ENCODE measurements at regions not wholly inside any gene's neighbourhood (a gene's known extent, or its start where the extent isn't known, plus 50 kb on each side); places are given as distances from the start of the nearest gene placed in this dataset.

DNA sequence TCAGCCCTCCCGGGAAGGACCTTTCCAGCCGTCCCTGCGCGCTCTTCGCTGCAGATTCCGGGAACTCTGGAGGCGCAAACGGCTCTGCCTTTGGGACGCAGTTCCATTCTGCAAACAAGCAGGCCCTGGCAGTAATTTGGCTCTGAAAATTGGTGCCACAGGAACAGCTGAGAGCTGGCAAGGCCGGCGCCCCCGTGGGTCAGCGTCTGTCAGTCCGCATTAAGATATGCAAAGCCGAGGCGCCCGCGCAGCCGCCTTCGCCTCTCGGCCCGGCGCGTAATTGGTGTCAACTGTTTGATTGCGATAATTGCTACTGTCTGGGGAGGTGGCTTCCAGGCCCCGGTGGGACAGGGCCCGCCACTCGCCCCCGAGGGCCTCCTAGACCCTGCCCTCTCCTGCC is 73.6 kb downstream of the NCR2 start:
- H3K27ac ChIP-seq: no peak overlapping the region
- intact Hi-C loops (cut with DNase I): no loop called here
- H3K4me1 ChIP-seq (replicated peaks): no peaks in the 10 kb centered on the region
- no peaks in the 10 kb centered on the region for H3K36me3 ChIP-seq
- no peaks in the 10 kb centered on the region for H3K9me3 ChIP-seq
- no peaks in the 10 kb centered on the region for H3K27me3 ChIP-seq (replicated peaks; ENCODE audit: insufficient read depth)
- 86% methylated on average over 28 of the region's 29 CpGs for WGBS
- no peak for DNase-seq (ENCODE audit: low spot score)
- no peak overlapping the region for H3K4me3 ChIP-seq
- TF ChIP-seq POLR2AphosphoS5 (IDR thresholded peaks at IDR 0.05) (no peak), CTCF (IDR thresholded peaks at IDR 0.05) (no peak), POLR2A (IDR thresholded peaks at IDR 0.05) (no peak)

- WGBS: 78% methylated on average over 5 of the region's 5 CpGs
- intact Hi-C loops (cut with DNase I): no loop called here
- no peak overlapping the region for H3K4me3 ChIP-seq
These were observed 74.1 kb downstream of the NCR2 start for GRCh38 chr6:41409489-41409888.

DNA sequence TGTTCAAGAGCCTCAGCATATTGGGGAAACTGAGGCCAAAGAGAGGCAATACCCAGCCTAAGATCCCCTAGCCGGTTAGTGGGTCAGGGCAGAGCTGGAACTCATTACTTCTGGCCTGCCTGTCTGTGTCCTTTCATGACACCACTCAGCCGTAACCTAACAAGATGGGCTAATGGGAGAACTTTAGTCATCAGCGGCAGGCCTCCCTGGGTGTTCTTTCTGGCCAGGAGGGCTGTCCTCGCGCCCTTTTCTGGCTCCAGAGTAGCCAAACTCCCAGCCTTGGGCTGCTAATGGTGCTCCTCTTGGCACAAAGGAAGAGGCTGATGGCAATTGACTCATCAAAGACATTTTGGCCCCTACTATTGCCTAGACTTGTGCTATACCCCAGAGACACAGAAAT is 76.6 kb downstream of the NCR2 start:
- intact Hi-C loops (cut with DNase I): no loop called here
- Histone ChIP-seq H3K4me1 (replicated peaks) (no peaks in the 10 kb centered on the region), H3K4me3 (no peak overlapping the region), H3K27ac (no peak overlapping the region), H3K27me3 (replicated peaks; ENCODE audit: insufficient read depth) (no peaks in the 10 kb centered on the region), H3K36me3 (no peaks in the 10 kb centered on the region), H3K9me3 (no peaks in the 10 kb centered on the region)
- DNase-seq (ENCODE audit: low spot score): no peak
- TF ChIP-seq POLR2A (IDR thresholded peaks at IDR 0.05) (no peak), POLR2AphosphoS5 (IDR thresholded peaks at IDR 0.05) (no peak), CTCF (IDR thresholded peaks at IDR 0.05) (no peak)
- 92% methylated on average over 5 of the region's 5 CpGs for WGBS

More at GRCh38 chr6:41409489-41409888, 74.1 kb downstream of the NCR2 start:
- H3K27ac ChIP-seq: no peak overlapping the region
- no peaks in the 10 kb centered on the region for H3K27me3 ChIP-seq (replicated peaks; ENCODE audit: insufficient read depth)
- TF ChIP-seq CTCF (IDR thresholded peaks at IDR 0.05) (no peak), POLR2A (IDR thresholded peaks at IDR 0.05) (no peak), POLR2AphosphoS5 (IDR thresholded peaks at IDR 0.05) (no peak)
- no peaks in the 10 kb centered on the region for H3K36me3 ChIP-seq
- DNase-seq (ENCODE audit: low spot score): no peak
- H3K4me1 ChIP-seq (replicated peaks): no peaks in the 10 kb centered on the region
- no peaks in the 10 kb centered on the region for H3K9me3 ChIP-seq

DNA sequence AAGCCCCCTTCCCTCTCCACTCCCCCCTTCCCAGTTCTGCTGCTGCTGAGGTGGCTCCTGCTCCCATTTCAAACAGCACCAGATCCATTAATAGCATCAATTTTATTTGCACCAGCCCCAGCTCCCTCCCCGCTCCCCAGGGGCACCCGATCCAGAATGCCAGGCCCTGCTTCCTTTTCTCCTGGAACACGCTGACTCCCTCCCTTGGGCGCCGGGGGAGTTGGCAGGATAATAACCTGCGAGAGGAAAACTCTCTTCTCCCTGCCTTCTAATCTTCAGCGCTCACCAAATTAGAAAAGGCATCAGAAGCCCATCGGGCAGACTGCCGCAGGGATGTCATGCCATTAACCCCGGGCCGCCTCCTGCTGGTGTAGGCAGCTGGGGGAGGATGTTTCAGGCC is 77.8 kb downstream of the NCR2 start:
- intact Hi-C loops (cut with DNase I): no loop called here
- no peak overlapping the region for H3K4me3 ChIP-seq
- TF ChIP-seq POLR2A (IDR thresholded peaks at IDR 0.05) (no peak), POLR2AphosphoS5 (IDR thresholded peaks at IDR 0.05) (no peak), CTCF (IDR thresholded peaks at IDR 0.05) (no peak)
- WGBS: 66% methylated on average over 11 of the region's 11 CpGs
- H3K27me3 ChIP-seq (replicated peaks; ENCODE audit: insufficient read depth): no peaks in the 10 kb centered on the region
- no peaks in the 10 kb centered on the region for H3K36me3 ChIP-seq
- no peak overlapping the region for H3K27ac ChIP-seq
- H3K4me1 ChIP-seq (replicated peaks): no peaks in the 10 kb centered on the region
- no peak for DNase-seq (ENCODE audit: low spot score)
- no peaks in the 10 kb centered on the region for H3K9me3 ChIP-seq

- no peak for TF ChIP-seq POLR2AphosphoS5 (IDR thresholded peaks at IDR 0.05)
- no peak for TF ChIP-seq POLR2A (IDR thresholded peaks at IDR 0.05)
- no peak for TF ChIP-seq CTCF (IDR thresholded peaks at IDR 0.05)
- Histone ChIP-seq H3K27ac (no peak overlapping the region), H3K4me1 (replicated peaks) (no peaks in the 10 kb centered on the region), H3K4me3 (no peak overlapping the region), H3K9me3 (no peaks in the 10 kb centered on the region), H3K27me3 (replicated peaks; ENCODE audit: insufficient read depth) (no peaks in the 10 kb centered on the region), H3K36me3 (no peaks in the 10 kb centered on the region)
- 69% methylated on average over 6 of the region's 6 CpGs for WGBS
- intact Hi-C loops (cut with DNase I): loop anchor here (5.0 kb wide), 1 partner anchor 266 kb away; no protein-coding TSS in a partner anchor
- DNase-seq (ENCODE audit: low spot score): no peak
These were observed 81.1 kb downstream of the NCR2 start for GRCh38 chr6:41416501-41416837.
